Mucosa of rectum (tissue), 2 donors: ENCODE measurements at regions not wholly inside any gene's neighbourhood (a gene's known extent, or its start where the extent isn't known, plus 50 kb on each side); places are given as distances from the start of the nearest gene placed in this dataset.

Source experiments
- H3K27ac ChIP-seq, 2 donors: one replicate each; pipeline ENCODE4 v1.7.0; 2013; ENCODE audit warnings: inconsistent platforms in 2 of 2, low read depth in 2 of 2, low read length in 2 of 2
- H3K27me3 ChIP-seq, 2 donors: one replicate each; pipeline ENCODE4 v1.7.0; 2013; ENCODE audit warnings: low read length in 2 of 2; ENCODE audit not compliant: control insufficient read depth in 2 of 2, insufficient read depth in 2 of 2
- H3K36me3 ChIP-seq, 2 donors: one replicate each; pipeline ENCODE4 v1.7.0; 2013; ENCODE audit warnings: low read length in 2 of 2; ENCODE audit not compliant: control insufficient read depth in 2 of 2, insufficient read depth in 2 of 2
- H3K4me1 ChIP-seq, 2 donors: one replicate each; pipeline ENCODE4 v1.7.0; 2013; ENCODE audit warnings: low read length in 2 of 2, mild to moderate bottlenecking in 1 of 2; ENCODE audit not compliant: control insufficient read depth in 2 of 2, insufficient read depth in 2 of 2
- H3K4me3 ChIP-seq, 2 donors: one replicate each; pipeline ENCODE4 v1.7.0; 2013; ENCODE audit warnings: low read length in 2 of 2
- H3K9ac ChIP-seq, 2 donors: one replicate each; pipeline ENCODE4 v1.7.0; 2013; ENCODE audit warnings: low read length in 2 of 2, low read depth in 1 of 2, mild to moderate bottlenecking in 1 of 2
- H3K9me3 ChIP-seq, 2 donors: one replicate each; pipeline ENCODE4 v1.7.0; 2013; ENCODE audit warnings: low read length in 2 of 2; ENCODE audit not compliant: control insufficient read depth in 2 of 2
- donor health status: healthy.
- donor health status: Normal muscosa, but diverticular disease.

DNA sequence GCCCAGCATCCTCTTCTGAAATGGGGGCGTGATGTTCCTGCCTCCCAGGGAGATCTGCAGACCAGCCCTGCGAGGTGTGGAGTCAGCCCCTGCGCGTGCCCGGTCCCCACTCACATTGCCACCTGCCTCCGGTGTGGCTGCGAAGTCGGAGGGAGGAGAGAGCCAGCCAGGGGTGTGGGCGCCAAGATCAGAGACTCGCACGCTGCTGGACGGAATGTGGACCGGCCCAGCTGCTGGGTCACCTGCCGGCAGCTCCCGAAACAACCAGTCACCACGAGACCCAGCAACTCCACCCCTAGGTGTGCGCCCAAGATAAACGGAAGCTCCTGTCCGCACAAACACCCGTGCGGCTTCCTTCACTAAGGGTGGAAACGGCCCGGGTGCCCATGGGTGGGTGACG is 51.1 kb upstream of the EGFL7 start:
- H3K9ac ChIP-seq = peak overlapping the region; percentile 24 to 26
- H3K4me1 ChIP-seq = peaks cover 20 to 45% of the 10 kb centered on the region in 2 donors
- H3K27ac ChIP-seq = peak overlapping the region in 1 of 2 donors; percentile 63
- no peaks in the 10 kb centered on the region for H3K9me3 ChIP-seq
- no peaks in the 10 kb centered on the region for H3K36me3 ChIP-seq
- H3K27me3 ChIP-seq = no peaks in the 10 kb centered on the region
- H3K4me3 ChIP-seq = no peak overlapping the region

GRCh38 chr9:136611119-136611518 is 51.6 kb upstream of the EGFL7 start:
- Histone ChIP-seq H3K9me3 (no peaks in the 10 kb centered on the region), H3K27ac (peak overlapping the region in 1 of 2 donors; percentile 63), H3K9ac (peak overlapping the region in 1 of 2 donors; percentile 26), H3K27me3 (no peaks in the 10 kb centered on the region), H3K4me3 (no peak overlapping the region), H3K4me1 (peaks cover 25 to 50% of the 10 kb centered on the region in 2 donors), H3K36me3 (no peaks in the 10 kb centered on the region)

- Histone ChIP-seq H3K9me3 (no peaks in the 10 kb centered on the region), H3K27me3 (no peaks in the 10 kb centered on the region), H3K4me1 (peaks cover 24 to 55% of the 10 kb centered on the region in 2 donors), H3K27ac (peak overlapping the region in 1 of 2 donors; percentile 61), H3K4me3 (no peak overlapping the region), H3K9ac (peak overlapping the region in 1 of 2 donors; percentile 8), H3K36me3 (no peaks in the 10 kb centered on the region)
Measured at GRCh38 chr9:136610426-136610825, 52.3 kb upstream of the EGFL7 start.

GRCh38 chr9:136609838-136610311 is 52.8 kb upstream of the EGFL7 start:
- Histone ChIP-seq H3K4me1 (peaks cover 25 to 57% of the 10 kb centered on the region in 2 donors), H3K27me3 (no peaks in the 10 kb centered on the region), H3K27ac (peak overlapping the region in 1 of 2 donors; percentile 48)

DNA sequence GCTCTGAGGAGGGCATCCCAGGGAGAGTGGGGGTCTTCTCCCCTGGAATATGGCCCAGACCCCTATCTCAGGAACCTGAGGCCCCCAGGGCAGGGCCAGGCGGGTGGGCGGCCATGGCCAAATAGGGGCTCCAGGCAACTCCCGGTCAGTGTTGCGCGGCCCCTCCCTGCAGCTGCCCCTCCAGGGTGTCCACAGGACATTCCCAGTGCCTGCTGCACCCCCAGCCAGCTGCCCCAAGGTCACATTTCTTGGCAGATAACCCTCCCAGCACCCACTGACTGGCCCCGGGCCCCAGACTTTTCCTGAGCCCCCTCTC is 53.6 kb upstream of the EGFL7 start:
- H3K9me3 ChIP-seq = no peaks in the 10 kb centered on the region
- H3K36me3 ChIP-seq = no peaks in the 10 kb centered on the region
- H3K4me3 ChIP-seq = no peak overlapping the region
- no peaks in the 10 kb centered on the region for H3K27me3 ChIP-seq
- H3K9ac ChIP-seq = no peak overlapping the region
- H3K27ac ChIP-seq = peak overlapping the region in 1 of 2 donors; percentile 48
- H3K4me1 ChIP-seq = peaks cover 31 to 63% of the 10 kb centered on the region in 2 donors

More at GRCh38 chr9:136609838-136610311, 52.8 kb upstream of the EGFL7 start:
- no peaks in the 10 kb centered on the region for H3K9me3 ChIP-seq
- peak overlapping the region in 1 of 2 donors; percentile 32 for H3K9ac ChIP-seq
- H3K36me3 ChIP-seq = no peaks in the 10 kb centered on the region
- H3K4me3 ChIP-seq = no peak overlapping the region

GRCh38 chr9:136608348-136609159 is 54.2 kb upstream of the EGFL7 start:
- H3K27me3 ChIP-seq = no peaks in the 10 kb centered on the region

GRCh38 chr9:136607334-136607919 is 55.3 kb upstream of the EGFL7 start:
- no peak overlapping the region for H3K4me3 ChIP-seq
- peak overlapping the region in 1 of 2 donors; percentile 67 for H3K27ac ChIP-seq
- peaks cover 46 to 77% of the 10 kb centered on the region in 2 donors for H3K4me1 ChIP-seq
- no peaks in the 10 kb centered on the region for H3K9me3 ChIP-seq
- no peak overlapping the region for H3K9ac ChIP-seq
- H3K36me3 ChIP-seq = no peaks in the 10 kb centered on the region
- no peaks in the 10 kb centered on the region for H3K27me3 ChIP-seq

More at GRCh38 chr9:136608348-136609159, 54.2 kb upstream of the EGFL7 start:
- Histone ChIP-seq H3K4me1 (peaks cover 36 to 67% of the 10 kb centered on the region in 2 donors), H3K4me3 (no peak overlapping the region), H3K9me3 (no peaks in the 10 kb centered on the region), H3K36me3 (no peaks in the 10 kb centered on the region), H3K27ac (peak overlapping the region in 1 of 2 donors; percentile 48), H3K9ac (no peak overlapping the region)

- Histone ChIP-seq H3K4me1 (peaks cover 48 to 78% of the 10 kb centered on the region in 2 donors), H3K4me3 (no peak overlapping the region), H3K9ac (no peak overlapping the region), H3K27me3 (no peaks in the 10 kb centered on the region), H3K27ac (peak overlapping the region; percentile 61 to 67), H3K36me3 (no peaks in the 10 kb centered on the region), H3K9me3 (no peaks in the 10 kb centered on the region)
Measured at GRCh38 chr9:136606687-136607333, 55.9 kb upstream of the EGFL7 start.

- peak overlapping the region; percentile 61 to 67 for H3K27ac ChIP-seq
- no peaks in the 10 kb centered on the region for H3K9me3 ChIP-seq
- no peaks in the 10 kb centered on the region for H3K27me3 ChIP-seq
- H3K36me3 ChIP-seq = no peaks in the 10 kb centered on the region
- H3K9ac ChIP-seq = peak overlapping the region in 1 of 2 donors; percentile 69
- peaks cover 48 to 72% of the 10 kb centered on the region in 2 donors for H3K4me1 ChIP-seq
- H3K4me3 ChIP-seq = no peak overlapping the region
Measured at GRCh38 chr9:136605988-136606660, 56.6 kb upstream of the EGFL7 start.
